IMR-90 (cell line): ENCODE measurements at regions not wholly inside any gene's neighbourhood (a gene's known extent, or its start where the extent isn't known, plus 50 kb on each side); places are given as distances from the start of the nearest gene placed in this dataset.

ENCODE experiments used
- FOS ChIP-seq: fragments of 150-350 bp; IDR thresholded peaks from 2 replicates; pipeline ENCODE4 v1.6.1; 2016; ENCODE audit warnings: low read depth, low read length
- TF ChIP-seq, protein P1 (sequence below): conservative IDR thresholded peaks from 2 replicates; pipeline ENCODE4 v1.5.1; 2012; ENCODE audit warnings: mild to moderate bottlenecking, low read depth, low read length, improper control_type of control experiment
- TF ChIP-seq, protein P2 (sequence below): fragments of 150-350 bp; IDR thresholded peaks from 2 replicates; pipeline ENCODE4 v1.6.1; 2017; ENCODE audit warnings: mild to moderate bottlenecking, antibody characterized with exemption, low read length, low read depth
- TF ChIP-seq, protein P3 (sequence below): fragments of 150-350 bp; IDR thresholded peaks from 2 replicates; pipeline ENCODE4 v1.6.1; 2016; ENCODE audit warnings: low read depth, mild to moderate bottlenecking, low read length, moderate library complexity, borderline replicate concordance

DNA sequence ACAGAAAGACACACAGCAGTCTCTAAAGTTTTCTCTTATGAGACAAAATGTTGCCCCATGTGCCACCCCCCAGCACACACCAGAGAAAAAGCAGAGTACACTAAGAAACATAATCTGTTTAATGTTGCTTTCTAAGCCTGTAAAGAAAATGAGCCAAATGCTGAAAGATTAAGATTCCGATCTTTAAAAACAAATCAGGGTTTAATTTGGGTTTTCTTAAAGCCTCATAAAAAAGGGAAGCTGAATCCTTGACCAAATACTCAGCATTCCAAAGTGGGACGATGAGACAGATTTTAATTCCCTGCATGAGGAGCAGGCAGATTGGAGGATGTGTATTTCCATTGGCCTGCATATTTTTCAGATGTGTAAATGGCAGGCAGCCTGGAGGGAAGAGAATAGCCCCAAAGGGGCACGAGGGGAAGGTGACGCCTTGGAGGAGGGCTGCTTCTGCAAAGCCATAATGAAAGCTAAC lies 118.4 kb downstream of the COPRS start:
- TF ChIP-seq, protein P1, sequence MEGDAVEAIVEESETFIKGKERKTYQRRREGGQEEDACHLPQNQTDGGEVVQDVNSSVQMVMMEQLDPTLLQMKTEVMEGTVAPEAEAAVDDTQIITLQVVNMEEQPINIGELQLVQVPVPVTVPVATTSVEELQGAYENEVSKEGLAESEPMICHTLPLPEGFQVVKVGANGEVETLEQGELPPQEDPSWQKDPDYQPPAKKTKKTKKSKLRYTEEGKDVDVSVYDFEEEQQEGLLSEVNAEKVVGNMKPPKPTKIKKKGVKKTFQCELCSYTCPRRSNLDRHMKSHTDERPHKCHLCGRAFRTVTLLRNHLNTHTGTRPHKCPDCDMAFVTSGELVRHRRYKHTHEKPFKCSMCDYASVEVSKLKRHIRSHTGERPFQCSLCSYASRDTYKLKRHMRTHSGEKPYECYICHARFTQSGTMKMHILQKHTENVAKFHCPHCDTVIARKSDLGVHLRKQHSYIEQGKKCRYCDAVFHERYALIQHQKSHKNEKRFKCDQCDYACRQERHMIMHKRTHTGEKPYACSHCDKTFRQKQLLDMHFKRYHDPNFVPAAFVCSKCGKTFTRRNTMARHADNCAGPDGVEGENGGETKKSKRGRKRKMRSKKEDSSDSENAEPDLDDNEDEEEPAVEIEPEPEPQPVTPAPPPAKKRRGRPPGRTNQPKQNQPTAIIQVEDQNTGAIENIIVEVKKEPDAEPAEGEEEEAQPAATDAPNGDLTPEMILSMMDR: no peak
- TF ChIP-seq, protein P2, sequence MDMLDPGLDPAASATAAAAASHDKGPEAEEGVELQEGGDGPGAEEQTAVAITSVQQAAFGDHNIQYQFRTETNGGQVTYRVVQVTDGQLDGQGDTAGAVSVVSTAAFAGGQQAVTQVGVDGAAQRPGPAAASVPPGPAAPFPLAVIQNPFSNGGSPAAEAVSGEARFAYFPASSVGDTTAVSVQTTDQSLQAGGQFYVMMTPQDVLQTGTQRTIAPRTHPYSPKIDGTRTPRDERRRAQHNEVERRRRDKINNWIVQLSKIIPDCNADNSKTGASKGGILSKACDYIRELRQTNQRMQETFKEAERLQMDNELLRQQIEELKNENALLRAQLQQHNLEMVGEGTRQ: peak; percentile 47; the same call in 1 of the 2 replicates
- TF ChIP-seq, protein P3, sequence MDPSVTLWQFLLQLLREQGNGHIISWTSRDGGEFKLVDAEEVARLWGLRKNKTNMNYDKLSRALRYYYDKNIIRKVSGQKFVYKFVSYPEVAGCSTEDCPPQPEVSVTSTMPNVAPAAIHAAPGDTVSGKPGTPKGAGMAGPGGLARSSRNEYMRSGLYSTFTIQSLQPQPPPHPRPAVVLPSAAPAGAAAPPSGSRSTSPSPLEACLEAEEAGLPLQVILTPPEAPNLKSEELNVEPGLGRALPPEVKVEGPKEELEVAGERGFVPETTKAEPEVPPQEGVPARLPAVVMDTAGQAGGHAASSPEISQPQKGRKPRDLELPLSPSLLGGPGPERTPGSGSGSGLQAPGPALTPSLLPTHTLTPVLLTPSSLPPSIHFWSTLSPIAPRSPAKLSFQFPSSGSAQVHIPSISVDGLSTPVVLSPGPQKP: no peak
- no peak for TF ChIP-seq FOS
